Endothelial cell of umbilical vein (primary cell): ENCODE measurements at regions not wholly inside any gene's neighbourhood (a gene's known extent, or its start where the extent isn't known, plus 50 kb on each side); places are given as distances from the start of the nearest gene placed in this dataset.

Experiments
- BruUV-seq: library from RNA; stranded (reverse); fragments of 400-500 nt; replicated peaks from 2 replicates; lab custom pipeline; 2021; lab: Mats Ljungman, UMichigan
- CTCF ChIA-PET: fragments of 300-600, 350-600 bp; sonication (Branson Sonifier 250); formaldehyde crosslinking; loops from one replicate; lab custom pipeline; 2021; ENCODE audit warnings: antibody characterized with exemption, inconsistent platforms; lab: Charles Lee
- POLR2A ChIA-PET: fragments of 300-600, 350-600 bp; sonication (Branson Sonifier 250); formaldehyde crosslinking; loops from one replicate; lab custom pipeline; 2021; ENCODE audit warnings: antibody characterized with exemption, inconsistent platforms; lab: Charles Lee
- DNase-seq: peaks from one replicate; pipeline ENCODE4 v3.0.0-alpha.2; 2011; ENCODE audit warnings: low read depth, low spot score
- FAIRE-seq: peaks from 2 replicates; lab custom pipeline; 2011; peaks lifted over from hg19 to GRCh38; lab: Jason Lieb, UNC
- H2AFZ ChIP-seq: 2 replicates; pipeline ENCODE4 v1.6.0; 2012; ENCODE audit warnings: low read depth, low read length, control low read depth, inconsistent platforms
- H3K27ac ChIP-seq: 2 replicates; pipeline ENCODE4 v1.5.1; 2011; ENCODE audit warnings: low read depth, mild to moderate bottlenecking, control low read depth, low read length, moderate library complexity; ENCODE audit not compliant: insufficient read depth
- H3K27me3 ChIP-seq, 2 experiments: 2 replicates each; pipeline versions ENCODE4 v1.6.0 to v1.6.1; 2011; ENCODE audit warnings: low read length in 2 of 2, mixed read lengths in 1 of 2; ENCODE audit not compliant: control insufficient read depth in 2 of 2, insufficient read depth in 2 of 2
- H3K36me3 ChIP-seq, 2 experiments: 2 replicates in 1 of 2; 3 replicates in 1 of 2; pipeline ENCODE4 v1.5.1; 2011; ENCODE audit warnings: low read length in 2 of 2, mild to moderate bottlenecking in 1 of 2, moderate library complexity in 1 of 2; ENCODE audit not compliant: control insufficient read depth in 2 of 2, insufficient read depth in 2 of 2; ENCODE audit errors: extremely low read depth in 1 of 2
- H3K4me1 ChIP-seq: 3 replicates; pipeline ENCODE4 v1.5.1; 2011; ENCODE audit warnings: mild to moderate bottlenecking, low read length; ENCODE audit not compliant: control insufficient read depth, insufficient read depth; ENCODE audit errors: extremely low read depth
- H3K4me2 ChIP-seq: 2 replicates; pipeline ENCODE4 v1.6.1; 2011; ENCODE audit warnings: low read length, control low read depth, mixed read lengths; ENCODE audit not compliant: insufficient read depth
- H3K4me3 ChIP-seq, 3 experiments: fragments of 200-600 bp in 1 of 3; sonication (generic), shearing (Covaris generic) in 1 of 3; replicated peaks in 1 of 3; 2 replicates each; pipeline ENCODE4 v1.5.1; 2011 to 2016; ENCODE audit warnings: control low read depth in 3 of 3, low read length in 3 of 3, mild to moderate bottlenecking in 2 of 3, inconsistent platforms in 1 of 3, low read depth in 1 of 3, moderate library complexity in 1 of 3; ENCODE audit not compliant: insufficient read depth in 1 of 3
- H3K79me2 ChIP-seq: 2 replicates; pipeline ENCODE4 v1.6.0; 2012; ENCODE audit warnings: low read length, inconsistent platforms; ENCODE audit not compliant: control insufficient read depth, insufficient read depth
- H3K9ac ChIP-seq: replicated peaks from 2 replicates; pipeline ENCODE3; 2011; ENCODE audit warnings: low read length, control low read depth; ENCODE audit not compliant: insufficient read depth; ENCODE audit errors: extremely low read depth
- H3K9me1 ChIP-seq: replicated peaks from 3 replicates; pipeline ENCODE4 v1.6.0; 2011; ENCODE audit warnings: mild to moderate bottlenecking, low read length; ENCODE audit not compliant: control insufficient read depth, insufficient read depth; ENCODE audit errors: extremely low read depth
- H3K9me3 ChIP-seq: replicated peaks from 2 replicates; pipeline ENCODE4 v1.5.1; 2012; ENCODE audit warnings: low read length, inconsistent platforms; ENCODE audit not compliant: control insufficient read depth, insufficient read depth
- H4K20me1 ChIP-seq: replicated peaks from 2 replicates; pipeline ENCODE3; 2011; ENCODE audit warnings: mild to moderate bottlenecking, low read length; ENCODE audit not compliant: control insufficient read depth, insufficient read depth; ENCODE audit errors: extremely low read depth
- EZH2 ChIP-seq: IDR thresholded peaks from 2 replicates; pipeline ENCODE4 v1.6.1; 2012; ENCODE audit warnings: borderline replicate concordance, low read depth, mild to moderate bottlenecking, moderate library complexity, low read length, inconsistent platforms; ENCODE audit not compliant: severe bottlenecking
- FOS ChIP-seq: IDR thresholded peaks from 2 replicates; pipeline ENCODE4 v1.6.1; 2011; ENCODE audit warnings: mild to moderate bottlenecking, low read length, moderate library complexity, borderline replicate concordance; ENCODE audit not compliant: insufficient read depth
- GATA2 ChIP-seq: IDR thresholded peaks from 2 replicates; pipeline ENCODE4 v1.7.0; 2011; ENCODE audit warnings: low read depth, mild to moderate bottlenecking, moderate library complexity, mixed read lengths, low read length; ENCODE audit not compliant: insufficient read length, insufficient read depth
- JUN ChIP-seq: IDR thresholded peaks from 2 replicates; pipeline ENCODE4 v1.6.1; 2011; ENCODE audit warnings: borderline replicate concordance, low read depth; ENCODE audit not compliant: insufficient read length, insufficient read depth
- MYC ChIP-seq: IDR thresholded peaks from one replicate; pipeline ENCODE4 v1.6.1; 2011; ENCODE audit warnings: mild to moderate bottlenecking, low read depth, low read length
- POLR2A ChIP-seq: IDR thresholded peaks from 2 replicates; pipeline ENCODE4 v1.6.1; 2012; ENCODE audit warnings: low read depth, mild to moderate bottlenecking, control low read depth, low read length
- POLR2AphosphoS5 ChIP-seq: IDR thresholded peaks from 2 replicates; pipeline ENCODE4 v1.6.1; 2012; ENCODE audit warnings: low read depth, mild to moderate bottlenecking, control low read depth, low read length, moderate library complexity; ENCODE audit not compliant: insufficient read depth
- dilution Hi-C: fragments of 300-500 bp; cut with MboI; formaldehyde crosslinking; loops from one replicate; pipeline ENCODE4 v1.15.0; 2019; ENCODE audit warnings: low sequenced_read_pairs; ENCODE audit not compliant: extremely low pct_ligation_motif_present
- intact Hi-C: fragments of 100-400 bp; cut with micrococcal nuclease; formaldehyde crosslinking; loops from one replicate; pipeline ENCODE4 v1.10.0; 2022
- TF ChIP-seq, protein P1 (sequence below): IDR thresholded peaks from 2 replicates; pipeline ENCODE4 v1.6.1; 2011; ENCODE audit not compliant: insufficient read depth, insufficient read length
- TF ChIP-seq, protein P2 (sequence below), 2 donors: IDR thresholded peaks; 1 replicate in 1 of 2; 2 replicates in 1 of 2; pipeline ENCODE4 v1.5.1; 2011; ENCODE audit warnings: low read length in 2 of 2, mild to moderate bottlenecking in 2 of 2, moderate library complexity in 2 of 2, control low read depth in 1 of 2, inconsistent platforms in 1 of 2, low read depth in 1 of 2; ENCODE audit not compliant: insufficient read depth in 1 of 2; ENCODE audit errors: extremely low read depth in 1 of 2

DNA sequence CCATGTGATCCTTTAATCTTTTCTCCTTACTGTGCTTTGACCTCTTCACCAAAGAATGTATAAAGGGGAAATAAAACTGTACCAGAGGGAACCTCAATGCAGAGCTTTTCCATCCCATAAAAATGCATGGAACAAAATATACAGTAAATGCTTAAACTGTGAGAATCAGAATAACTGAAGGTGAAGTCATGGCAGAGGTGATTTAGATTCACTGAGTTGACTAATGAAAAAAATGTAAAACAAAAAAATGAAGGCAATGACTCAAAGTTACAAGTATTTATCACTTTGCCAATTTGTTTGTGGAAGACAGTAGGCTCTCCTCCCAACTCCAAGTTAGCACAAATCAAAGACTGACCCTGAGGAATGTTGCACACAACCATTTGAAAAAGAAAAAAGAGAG, 1331.6 kb upstream of the SORCS1 start:
- H3K9me1 ChIP-seq, result no peaks in the 10 kb centered on the region
- no peaks in the 10 kb centered on the region for H3K27me3 ChIP-seq
- no TSS peak for BruUV-seq
- TF ChIP-seq FOS (no peak), POLR2AphosphoS5 (no peak), GATA2 (no peak), JUN (no peak), EZH2 (no peak), MYC (no peak), POLR2A (no peak)
- TF ChIP-seq, protein P1, sequence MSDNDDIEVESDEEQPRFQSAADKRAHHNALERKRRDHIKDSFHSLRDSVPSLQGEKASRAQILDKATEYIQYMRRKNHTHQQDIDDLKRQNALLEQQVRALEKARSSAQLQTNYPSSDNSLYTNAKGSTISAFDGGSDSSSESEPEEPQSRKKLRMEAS, result no peak
- no peaks in the 10 kb centered on the region for H3K4me1 ChIP-seq
- H3K4me3 ChIP-seq, result no peak overlapping the region
- H3K36me3 ChIP-seq, result no peaks in the 10 kb centered on the region
- DNase-seq, result no peak
- H3K9ac ChIP-seq, result no peak overlapping the region
- no peak for FAIRE-seq
- ChIA-PET POLR2A (no interaction called here), CTCF (no interaction called here)
- dilution Hi-C loops, result no loop called here
- H4K20me1 ChIP-seq, result no peaks in the 10 kb centered on the region
- peaks cover 2% of the 10 kb centered on the region for H3K9me3 ChIP-seq
- no peaks in the 10 kb centered on the region for H3K79me2 ChIP-seq
- intact Hi-C loops, result no loop called here
- H2AFZ ChIP-seq, result no peak overlapping the region
- H3K27ac ChIP-seq, result no peak overlapping the region
- H3K4me2 ChIP-seq, result no peak overlapping the region

DNA sequence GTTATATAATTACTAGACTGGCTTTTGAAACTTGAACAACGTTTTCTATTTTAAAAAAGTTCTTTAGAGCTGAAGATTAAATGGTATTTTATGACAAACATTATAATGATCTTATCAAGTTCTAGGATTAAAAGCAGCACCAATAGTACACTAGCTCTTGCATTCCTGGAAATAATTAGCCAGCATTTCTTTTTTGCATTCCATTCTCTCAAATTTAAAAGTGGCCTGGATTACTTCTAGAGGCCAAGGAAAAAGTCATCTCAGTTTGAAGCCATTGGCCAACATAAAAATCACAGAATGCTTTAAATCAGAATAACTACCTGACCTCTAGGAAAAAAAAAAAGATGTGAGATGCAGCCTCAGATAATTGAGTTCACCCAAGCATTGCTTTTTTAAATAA, 1326.4 kb upstream of the SORCS1 start:
- intact Hi-C loops (no loop called here), dilution Hi-C loops (no loop called here)
- Histone ChIP-seq H3K4me2 (no peak overlapping the region), H2AFZ (no peak overlapping the region), H3K27ac (no peak overlapping the region), H3K79me2 (no peaks in the 10 kb centered on the region), H3K4me3 (no peak overlapping the region), H3K9ac (no peak overlapping the region), H3K27me3 (no peaks in the 10 kb centered on the region), H4K20me1 (no peaks in the 10 kb centered on the region), H3K36me3 (no peaks in the 10 kb centered on the region), H3K9me1 (no peaks in the 10 kb centered on the region), H3K9me3 (no peaks in the 10 kb centered on the region), H3K4me1 (no peaks in the 10 kb centered on the region)
- FAIRE-seq, result no peak
- POLR2A ChIA-PET, result no interaction called here
- no TSS peak for BruUV-seq
- TF ChIP-seq MYC (no peak), JUN (no peak), FOS (no peak), EZH2 (no peak), POLR2A (no peak), POLR2AphosphoS5 (no peak), GATA2 (no peak)
- TF ChIP-seq, protein P2, sequence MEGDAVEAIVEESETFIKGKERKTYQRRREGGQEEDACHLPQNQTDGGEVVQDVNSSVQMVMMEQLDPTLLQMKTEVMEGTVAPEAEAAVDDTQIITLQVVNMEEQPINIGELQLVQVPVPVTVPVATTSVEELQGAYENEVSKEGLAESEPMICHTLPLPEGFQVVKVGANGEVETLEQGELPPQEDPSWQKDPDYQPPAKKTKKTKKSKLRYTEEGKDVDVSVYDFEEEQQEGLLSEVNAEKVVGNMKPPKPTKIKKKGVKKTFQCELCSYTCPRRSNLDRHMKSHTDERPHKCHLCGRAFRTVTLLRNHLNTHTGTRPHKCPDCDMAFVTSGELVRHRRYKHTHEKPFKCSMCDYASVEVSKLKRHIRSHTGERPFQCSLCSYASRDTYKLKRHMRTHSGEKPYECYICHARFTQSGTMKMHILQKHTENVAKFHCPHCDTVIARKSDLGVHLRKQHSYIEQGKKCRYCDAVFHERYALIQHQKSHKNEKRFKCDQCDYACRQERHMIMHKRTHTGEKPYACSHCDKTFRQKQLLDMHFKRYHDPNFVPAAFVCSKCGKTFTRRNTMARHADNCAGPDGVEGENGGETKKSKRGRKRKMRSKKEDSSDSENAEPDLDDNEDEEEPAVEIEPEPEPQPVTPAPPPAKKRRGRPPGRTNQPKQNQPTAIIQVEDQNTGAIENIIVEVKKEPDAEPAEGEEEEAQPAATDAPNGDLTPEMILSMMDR (IDR thresholded peaks at IDR 0.05; ENCODE audit: extremely low read depth in 1 of 2, insufficient read depth in 1 of 2, low read depth in 1 of 2, low read length in 2 of 2), result no peak
- TF ChIP-seq, protein P1, result no peak
- CTCF ChIA-PET, result no interaction called here
- no peak for DNase-seq
